Erythroblast (primary cell): ENCODE measurements at regions not wholly inside any gene's neighbourhood (a gene's known extent, or its start where the extent isn't known, plus 50 kb on each side); places are given as distances from the start of the nearest gene placed in this dataset.

ENCODE experiments used
- DNase-seq, 2 experiments: peaks; one replicate each; lab custom pipeline; 2025; lab: John Stamatoyannopoulos, UW
- GATA1 ChIP-seq: IDR thresholded peaks from 2 replicates; pipeline ENCODE4 v1.6.1; 2011; ENCODE audit warnings: low read depth, mild to moderate bottlenecking, control low read depth, low read length, moderate library complexity
- POLR2A ChIP-seq: IDR thresholded peaks from 2 replicates; pipeline ENCODE4 v1.6.1; 2011; ENCODE audit warnings: mild to moderate bottlenecking, low read length

GRCh38 chr5:26237489-26237888 lies 800.9 kb downstream of the CDH9 start:
- TF ChIP-seq POLR2A (no peak), GATA1 (no peak)
- DNase-seq, result no peak

GRCh38 chr5:26236936-26237335 lies 801.5 kb downstream of the CDH9 start:
- DNase-seq, result no peak
- TF ChIP-seq POLR2A (no peak), GATA1 (no peak)

DNA sequence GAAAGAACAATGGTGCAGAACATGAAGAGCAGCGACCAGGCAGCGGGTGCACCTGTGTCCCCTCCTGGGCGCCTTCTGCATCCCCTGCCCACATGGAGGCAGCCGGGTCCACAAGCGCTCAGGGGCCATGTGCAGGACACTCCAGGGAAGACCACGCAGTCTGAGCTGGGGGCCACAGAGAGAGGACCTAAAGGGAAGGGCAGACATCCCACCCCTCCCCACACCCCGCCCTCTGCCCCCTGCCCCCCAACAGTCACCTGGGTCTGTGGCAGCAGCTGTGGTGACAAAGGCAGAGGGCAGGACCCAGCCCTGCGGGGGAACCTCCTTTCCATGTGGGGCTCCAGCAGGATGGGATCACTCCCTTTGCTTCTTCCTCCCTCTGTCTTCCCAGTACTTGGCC lies 805.7 kb downstream of the CDH9 start:
- TF ChIP-seq POLR2A, result no peak
- TF ChIP-seq GATA1, result no peak
- no peak for DNase-seq

GRCh38 chr5:26231316-26231715 lies 807.1 kb downstream of the CDH9 start:
- no peak for TF ChIP-seq GATA1
- no peak for TF ChIP-seq POLR2A
- DNase-seq, result no peak

DNA sequence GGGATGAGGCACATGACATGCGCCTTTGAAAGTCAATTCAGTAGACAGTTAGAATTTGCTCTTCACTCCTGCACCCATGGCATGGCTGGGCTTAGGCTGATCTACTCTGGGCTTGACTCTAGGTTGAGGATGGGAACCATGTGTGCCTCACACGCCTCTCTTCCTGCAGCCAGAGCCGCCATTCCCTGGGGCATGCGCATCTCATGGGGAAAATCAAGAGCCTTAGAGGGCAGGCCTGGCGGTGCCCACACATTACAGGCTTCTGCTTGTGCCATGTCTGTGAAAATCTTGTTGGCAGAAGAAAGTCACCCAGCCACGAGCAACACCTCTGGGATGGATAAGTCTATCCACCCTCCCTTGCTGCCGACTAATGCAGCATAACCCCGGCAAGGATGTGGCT lies 808.5 kb downstream of the CDH9 start:
- no peak for DNase-seq
- TF ChIP-seq POLR2A, result no peak
- TF ChIP-seq GATA1, result no peak

GRCh38 chr5:26227245-26227644 lies 811.1 kb downstream of the CDH9 start:
- DNase-seq, result no peak
- TF ChIP-seq GATA1, result no peak
- TF ChIP-seq POLR2A, result no peak

GRCh38 chr5:26205121-26205520 lies 833.3 kb downstream of the CDH9 start:
- no peak for DNase-seq
- TF ChIP-seq GATA1 (no peak), POLR2A (no peak)

GRCh38 chr5:26193626-26194025 lies 844.8 kb downstream of the CDH9 start:
- DNase-seq, result no peak
- TF ChIP-seq GATA1, result no peak
- TF ChIP-seq POLR2A, result no peak

DNA sequence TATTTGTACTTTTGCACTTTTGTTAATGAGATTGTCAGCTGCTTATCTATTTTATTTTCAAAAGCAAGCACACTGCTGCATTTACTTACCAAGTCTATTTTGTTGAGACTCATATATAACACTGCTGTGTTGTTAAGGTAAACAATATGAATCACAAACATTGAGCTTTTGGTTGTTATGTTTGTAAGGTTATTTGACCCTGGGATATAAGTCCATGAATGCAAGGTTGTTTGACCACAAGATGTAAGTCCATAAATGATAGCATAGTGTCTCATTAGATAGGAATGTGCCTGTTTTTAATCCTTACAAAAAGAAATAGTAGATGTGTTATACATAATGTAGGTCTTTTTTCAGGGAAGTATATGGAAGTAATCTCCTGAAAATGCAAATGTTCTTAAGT lies 845.9 kb downstream of the CDH9 start:
- no peak for DNase-seq
- TF ChIP-seq POLR2A, result no peak
- no peak for TF ChIP-seq GATA1

DNA sequence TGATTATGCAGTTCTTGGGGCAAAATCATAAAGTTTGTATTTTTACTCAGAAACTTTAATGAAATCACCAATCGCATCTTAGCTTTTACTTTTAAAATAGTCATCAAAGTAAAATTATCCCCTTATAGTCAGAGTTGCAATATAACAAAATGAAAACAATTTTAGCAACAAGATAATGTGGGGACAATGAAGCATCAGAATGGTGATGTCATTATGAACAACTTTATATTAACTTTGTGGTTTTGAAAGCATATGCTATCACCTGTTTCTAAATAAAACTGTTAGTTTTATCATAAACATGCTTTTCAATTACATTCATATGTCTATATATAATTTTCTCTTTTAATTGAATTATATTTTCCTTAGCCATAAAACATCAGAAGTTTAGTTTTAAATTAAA lies 856.8 kb downstream of the CDH9 start:
- TF ChIP-seq GATA1 (no peak), POLR2A (no peak)
- DNase-seq, result no peak

GRCh38 chr5:26148569-26149107 lies 889.7 kb downstream of the CDH9 start:
- no peak for DNase-seq
- TF ChIP-seq POLR2A, result no peak
- no peak for TF ChIP-seq GATA1

GRCh38 chr5:26143259-26143658 lies 895.1 kb downstream of the CDH9 start:
- TF ChIP-seq GATA1 (no peak), POLR2A (no peak)
- DNase-seq, result no peak

DNA sequence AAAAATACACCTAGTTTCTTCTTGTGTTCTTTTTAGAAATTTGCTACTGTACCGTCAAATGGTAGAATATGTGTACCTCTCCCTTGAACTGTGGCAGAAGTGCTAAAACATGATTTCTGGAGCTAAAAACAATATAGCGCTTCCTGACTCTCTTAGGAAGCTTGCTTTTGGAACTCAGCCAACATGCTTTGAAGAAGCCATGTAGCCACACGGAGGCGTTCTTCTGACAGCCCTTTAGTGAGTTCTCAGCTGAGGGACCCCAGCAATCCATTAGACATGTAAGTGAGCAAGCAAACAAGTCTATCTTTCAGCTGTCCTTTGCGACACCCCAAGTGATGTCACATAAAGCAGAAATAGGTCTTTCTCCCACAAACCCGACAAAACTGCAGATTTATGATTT lies 917.0 kb downstream of the CDH9 start:
- DNase-seq, result no peak
- no peak for TF ChIP-seq GATA1

DNA sequence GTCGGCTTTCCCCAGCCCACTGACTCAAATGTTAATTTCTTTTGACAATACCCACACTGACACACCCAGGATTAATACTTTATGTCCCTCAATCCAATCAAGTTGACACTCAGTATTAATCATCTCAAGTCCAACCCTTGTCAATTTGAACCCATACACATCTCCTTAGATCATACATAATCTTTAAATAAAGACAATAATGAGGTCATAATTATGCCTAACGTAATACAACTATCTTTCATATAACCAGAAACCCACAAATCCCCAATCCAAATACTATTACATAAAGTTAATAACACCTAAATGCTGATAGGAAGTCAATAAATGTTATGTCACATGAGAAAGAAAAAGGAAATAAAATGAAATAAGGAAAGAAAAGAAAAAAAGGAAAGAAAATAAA lies 934.2 kb downstream of the CDH9 start:
- TF ChIP-seq GATA1 (no peak), POLR2A (no peak)
- no peak for DNase-seq

- DNase-seq, result no peak
- TF ChIP-seq POLR2A (no peak), GATA1 (no peak)
Observed at GRCh38 chr5:26060212-26060611, 978.2 kb downstream of the CDH9 start.
